HEK293T (cell line): ENCODE measurements at regions not wholly inside any gene's neighbourhood (a gene's known extent, or its start where the extent isn't known, plus 50 kb on each side); places are given as distances from the start of the nearest gene placed in this dataset.

Source experiments
- BHLHE40 ChIP-seq: fragments of 450-650 bp; IDR thresholded peaks from 2 replicates; pipeline ENCODE4 v1.6.1; 2016; ENCODE audit warnings: mild to moderate bottlenecking, moderate library complexity, borderline replicate concordance
- FOXA1 ChIP-seq: fragments of 450-650 bp; IDR thresholded peaks from 2 replicates; pipeline ENCODE4 v1.6.1; 2016; ENCODE audit warnings: mild to moderate bottlenecking
- FOXM1 ChIP-seq: fragments of 450-650 bp; IDR thresholded peaks from 2 replicates; pipeline ENCODE4 v1.6.1; 2017; ENCODE audit warnings: mild to moderate bottlenecking, borderline replicate concordance
- HDGF ChIP-seq: fragments of 450-650 bp; IDR thresholded peaks from 2 replicates; pipeline ENCODE4 v1.6.1; 2017; ENCODE audit warnings: antibody characterized with exemption, borderline replicate concordance
- LEF1 ChIP-seq: fragments of 450-650 bp; IDR thresholded peaks from 2 replicates; pipeline ENCODE4 v1.6.1; 2017; ENCODE audit warnings: mild to moderate bottlenecking, borderline replicate concordance
- SP1 ChIP-seq: fragments of 450-650 bp; IDR thresholded peaks from 2 replicates; pipeline ENCODE4 v1.6.1; 2017
- SUZ12 ChIP-seq: fragments of 450-650 bp; IDR thresholded peaks from 2 replicates; pipeline ENCODE4 v1.6.1; 2016; ENCODE audit warnings: mild to moderate bottlenecking

DNA sequence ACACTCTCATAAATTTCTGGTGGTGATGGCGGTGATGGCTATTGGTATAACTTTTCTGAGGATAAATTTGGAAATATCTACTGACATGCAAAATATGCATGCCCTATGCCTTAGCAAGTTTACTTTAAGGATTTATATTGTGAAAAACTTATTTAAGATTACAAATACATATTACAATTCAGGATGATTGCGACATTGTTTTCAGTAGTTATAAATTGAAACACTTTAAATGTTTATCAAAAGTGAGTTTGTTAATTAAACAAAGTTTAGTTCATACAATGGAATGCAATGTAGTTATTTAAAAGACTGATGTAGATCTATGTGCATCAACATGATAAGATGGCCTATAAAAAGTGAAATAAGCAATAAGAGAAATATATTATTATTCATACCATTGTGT lies 331.3 kb upstream of the NR5A2 start:
- TF ChIP-seq FOXM1 = no peak
- TF ChIP-seq HDGF = no peak
- TF ChIP-seq LEF1 = no peak
- no peak for TF ChIP-seq SUZ12
- TF ChIP-seq FOXA1 = no peak
- TF ChIP-seq BHLHE40 = no peak
- no peak for TF ChIP-seq SP1
